Spleen (tissue), 7 donors: ENCODE measurements at regions not wholly inside any gene's neighbourhood (a gene's known extent, or its start where the extent isn't known, plus 50 kb on each side); places are given as distances from the start of the nearest gene placed in this dataset.

Source experiments
- CTCF ChIP-seq, 11 experiments: fragments of 200-600 bp in 7 of 11; fragments of 450-650 bp in 4 of 11; sonication (generic) in 4 of 11; IDR thresholded peaks in 8 of 11; conservative IDR thresholded peaks in 3 of 11; 1 replicate in 7 of 11; 2 replicates in 4 of 11; pipeline versions ENCODE4 v1.4.0 to v1.8.0; 2016 to 2021; ENCODE audit warnings: antibody characterized with exemption in 11 of 11, inconsistent platforms in 4 of 11, mild to moderate bottlenecking in 1 of 11
- POLR2A ChIP-seq, 3 donors: fragments of 450-650 bp; IDR thresholded peaks; one replicate each; pipeline ENCODE4 v1.5.1; 2017; ENCODE audit warnings: antibody characterized with exemption in 3 of 3, mild to moderate bottlenecking in 1 of 3
- POLR2AphosphoS5 ChIP-seq, 3 donors: sonication (generic); formaldehyde crosslinking; IDR thresholded peaks; one replicate each; pipeline ENCODE4 v1.5.1; 2017; ENCODE audit warnings: antibody characterized with exemption in 3 of 3
- donor health status: DM: no; HTN: no; CAD: no; lungs with moderate emphysema.
- donor health status: DM: no; HTN: no; CAD: no.
- donor health status: DM: no; HTN: no; CAD: no.

GRCh38 chr1:172902861-172903381 is 147.8 kb downstream of the TNFSF18 start:
- no peak for TF ChIP-seq CTCF (IDR thresholded peaks at IDR 0.05 in 8 of 11, conservative IDR thresholded peaks at IDR 0.05 in 3 of 11)
- TF ChIP-seq POLR2AphosphoS5 (IDR thresholded peaks at IDR 0.05), result no peak
- TF ChIP-seq POLR2A (IDR thresholded peaks at IDR 0.05), result no peak
